SJSA1 (cell line): ENCODE measurements at regions not wholly inside any gene's neighbourhood (a gene's known extent, or its start where the extent isn't known, plus 50 kb on each side); places are given as distances from the start of the nearest gene placed in this dataset.
A peak's percentile ranks its signal among the peaks of the same experiment; 100 is the strongest.
"Not testable (repeated sequence)": the region's sequence is repeated elsewhere in the genome, so short reads cannot be mapped to it uniquely, and the experiment has no call there.

Experiments used
- DNase-seq, 2 experiments: peaks; one replicate each; pipeline ENCODE4 v3.0.0-alpha.2; 2015 to 2020; ENCODE audit warnings: low spot score in 2 of 2, low read depth in 1 of 2
- H3K27ac ChIP-seq: fragments of 250-450 bp; sonication (Bioruptor Pico); 2 replicates; pipeline ENCODE4 v1.5.1; 2020; ENCODE audit warnings: mild to moderate bottlenecking, moderate library complexity
- H3K27me3 ChIP-seq: fragments of 250-450 bp; sonication (Bioruptor Pico); replicated peaks from 2 replicates; pipeline ENCODE4 v1.5.1; 2020; ENCODE audit warnings: mild to moderate bottlenecking, moderate library complexity
- H3K36me3 ChIP-seq: fragments of 250-450 bp; sonication (Bioruptor Pico); 2 replicates; pipeline ENCODE4 v1.5.1; 2020; ENCODE audit warnings: mild to moderate bottlenecking
- H3K4me1 ChIP-seq: fragments of 250-450 bp; sonication (Bioruptor Pico); replicated peaks from 2 replicates; pipeline ENCODE4 v1.6.1; 2021; ENCODE audit warnings: mild to moderate bottlenecking
- H3K4me3 ChIP-seq: fragments of 250-450 bp; sonication (Bioruptor Pico); 2 replicates; pipeline ENCODE4 v1.5.1; 2020; ENCODE audit warnings: mild to moderate bottlenecking
- H3K9me3 ChIP-seq: fragments of 250-450 bp; sonication (Bioruptor Pico); replicated peaks from 2 replicates; pipeline ENCODE4 v1.5.1; 2020; ENCODE audit warnings: mild to moderate bottlenecking

DNA sequence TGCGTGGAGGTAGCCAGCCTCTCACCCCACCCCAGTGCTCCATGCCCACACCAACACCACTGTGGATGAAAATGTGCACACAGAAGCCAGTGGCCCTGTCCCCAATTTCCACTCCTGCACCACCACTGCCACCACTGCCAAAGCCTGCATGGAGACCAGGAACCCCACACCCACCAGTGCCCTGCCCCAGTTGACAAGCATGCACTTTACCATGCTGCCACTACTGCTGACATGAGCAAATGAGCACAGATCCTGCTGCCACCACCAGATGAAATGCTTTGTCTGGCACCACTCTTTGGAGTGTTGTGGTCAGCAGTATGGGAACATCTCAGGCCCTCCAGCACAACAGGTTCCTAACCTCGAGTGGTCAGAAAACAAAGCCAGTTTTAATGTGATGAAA is 104.1 kb downstream of the ATXN7L3B start:
- no peak for DNase-seq
- Histone ChIP-seq H3K27me3 (no peaks in the 10 kb centered on the region), H3K9me3 (no peaks in the 10 kb centered on the region)

DNA sequence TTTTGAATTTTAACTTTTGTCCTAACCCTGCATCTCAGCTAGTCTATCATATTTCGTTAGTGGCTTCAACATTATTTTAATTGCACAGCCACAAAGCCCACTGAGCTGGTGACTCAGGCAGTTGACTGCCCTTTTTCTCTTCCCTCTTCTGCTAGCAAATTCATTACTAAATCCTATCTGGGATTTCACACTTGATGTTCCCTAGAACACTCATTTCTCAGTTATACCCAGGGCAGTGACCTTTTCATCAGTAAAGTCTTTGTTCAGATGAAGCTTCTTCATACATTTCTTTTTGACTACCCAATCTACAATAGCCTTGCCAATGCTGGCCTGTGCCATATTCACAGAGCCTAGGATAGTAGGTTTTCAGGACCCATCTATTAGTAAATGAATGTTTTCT is 107.0 kb downstream of the ATXN7L3B start:
- no peaks in the 10 kb centered on the region for H3K36me3 ChIP-seq
- H3K4me1 ChIP-seq = no peaks in the 10 kb centered on the region
- no peak overlapping the region for H3K4me3 ChIP-seq
- no peak overlapping the region for H3K27ac ChIP-seq
- no peaks in the 10 kb centered on the region for H3K27me3 ChIP-seq
- H3K9me3 ChIP-seq = no peaks in the 10 kb centered on the region
- no peak for DNase-seq

More for the DNA sequence above, 104.1 kb downstream of the ATXN7L3B start:
- Histone ChIP-seq H3K27ac (no peak overlapping the region), H3K36me3 (no peaks in the 10 kb centered on the region), H3K4me3 (no peak overlapping the region), H3K4me1 (no peaks in the 10 kb centered on the region)

DNA sequence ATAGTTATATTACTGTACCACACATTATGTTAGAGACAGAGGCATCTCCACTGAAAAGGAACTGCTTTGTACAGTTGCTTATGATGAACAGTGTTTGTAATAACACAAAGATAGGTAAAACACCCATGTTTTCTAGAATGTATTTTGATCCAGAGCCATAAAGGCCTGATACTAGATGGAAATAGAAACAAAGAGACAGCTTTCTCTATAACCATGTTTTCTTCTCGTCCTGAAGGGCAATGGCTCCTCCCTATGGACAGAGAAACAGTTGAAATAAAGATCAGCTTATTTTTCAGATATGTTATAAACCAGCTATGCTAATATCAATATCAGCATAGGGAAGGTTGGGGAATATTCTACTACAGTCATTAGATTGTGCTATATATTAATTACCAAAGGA is 109.2 kb downstream of the ATXN7L3B start:
- Histone ChIP-seq H3K36me3 (no peaks in the 10 kb centered on the region), H3K4me3 (no peak overlapping the region), H3K9me3 (no peaks in the 10 kb centered on the region), H3K4me1 (no peaks in the 10 kb centered on the region), H3K27me3 (no peaks in the 10 kb centered on the region), H3K27ac (no peak overlapping the region)
- DNase-seq = no peak

DNA sequence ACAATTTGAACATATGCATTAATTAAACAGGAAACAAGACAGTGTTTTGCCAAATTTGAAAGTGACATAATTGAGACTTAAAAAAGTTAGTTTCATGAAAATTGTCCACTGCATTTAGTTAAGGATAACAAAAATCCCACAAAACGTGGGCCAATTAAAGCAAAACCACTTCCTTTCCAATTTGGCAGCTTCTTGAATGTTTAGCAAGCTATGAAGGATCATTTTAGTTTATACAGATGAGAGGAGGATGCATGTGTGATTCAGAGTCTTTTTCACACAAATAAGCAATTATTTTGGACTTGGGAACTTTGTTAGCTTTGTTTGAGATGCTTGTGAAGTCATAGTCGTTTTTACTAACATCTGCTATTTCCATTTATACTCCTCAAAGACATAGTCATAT is 109.6 kb downstream of the ATXN7L3B start:
- Histone ChIP-seq H3K36me3 (no peaks in the 10 kb centered on the region), H3K4me3 (no peak overlapping the region), H3K9me3 (no peaks in the 10 kb centered on the region), H3K27ac (no peak overlapping the region), H3K4me1 (no peaks in the 10 kb centered on the region), H3K27me3 (no peaks in the 10 kb centered on the region)
- no peak for DNase-seq

DNA sequence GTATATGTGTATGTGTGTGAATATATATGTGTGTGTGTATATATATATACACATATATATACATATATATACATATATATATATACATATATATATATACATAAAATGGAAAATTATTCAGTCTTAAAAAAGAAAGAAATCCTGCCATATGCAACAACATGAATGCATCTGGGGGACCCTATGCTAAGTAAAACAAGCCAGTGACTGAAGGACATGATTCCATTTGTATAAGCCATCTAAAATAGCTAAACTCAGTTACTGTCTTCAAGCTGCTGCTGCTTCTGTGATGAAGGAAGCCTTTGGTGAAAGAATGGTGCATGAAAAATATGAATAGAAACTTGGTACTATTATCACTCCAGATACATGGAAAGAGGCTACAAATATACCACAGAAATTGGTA is 118.6 kb downstream of the ATXN7L3B start:
- H3K27me3 ChIP-seq = no peaks in the 10 kb centered on the region
- H3K9me3 ChIP-seq = no peaks in the 10 kb centered on the region
- H3K4me1 ChIP-seq = no peaks in the 10 kb centered on the region
- no peak overlapping the region for H3K4me3 ChIP-seq
- no peak overlapping the region for H3K27ac ChIP-seq
- no peaks in the 10 kb centered on the region for H3K36me3 ChIP-seq
- DNase-seq = no peak

DNA sequence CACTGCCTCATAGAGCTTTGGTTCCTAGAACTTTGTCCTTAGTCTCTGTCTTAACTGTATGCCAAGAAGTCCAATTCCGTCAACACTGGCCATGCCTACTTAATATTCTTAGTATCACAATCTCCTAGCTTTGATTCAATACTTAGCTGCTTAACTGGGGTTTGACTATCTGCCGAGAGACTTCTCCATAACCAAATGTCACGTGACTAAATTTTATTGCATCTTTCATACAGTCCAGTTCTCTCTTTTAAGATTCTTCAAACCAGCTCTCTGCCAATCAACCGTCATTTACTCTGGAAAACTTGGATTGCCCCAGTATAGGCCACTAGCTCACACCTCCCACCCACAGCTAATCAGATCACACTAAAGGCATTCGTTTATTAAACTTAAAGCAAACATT is 122.8 kb downstream of the ATXN7L3B start:
- Histone ChIP-seq H3K36me3 (no peaks in the 10 kb centered on the region), H3K9me3 (no peaks in the 10 kb centered on the region), H3K27me3 (no peaks in the 10 kb centered on the region), H3K4me1 (no peaks in the 10 kb centered on the region), H3K27ac (no peak overlapping the region), H3K4me3 (no peak overlapping the region)
- DNase-seq = no peak

DNA sequence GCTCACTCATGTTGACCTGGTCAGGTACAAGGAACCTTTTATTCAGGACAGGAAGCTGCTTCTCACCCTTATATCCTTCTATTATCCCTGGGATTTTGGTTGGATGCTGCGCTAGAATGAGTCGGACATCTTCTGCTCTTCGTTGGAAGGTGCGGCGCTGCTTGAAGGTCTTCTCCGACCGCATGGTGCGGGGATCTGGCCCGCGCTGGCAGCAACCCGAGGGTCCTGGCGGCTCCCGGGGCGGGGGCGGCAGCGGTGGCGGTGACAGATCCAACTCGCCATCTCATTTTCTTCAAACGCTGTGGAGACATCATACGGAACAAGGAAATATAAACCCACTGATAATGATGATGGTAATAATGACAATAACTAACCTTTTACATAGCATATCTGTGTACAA is 126.3 kb downstream of the ATXN7L3B start:
- H3K36me3 ChIP-seq = no peaks in the 10 kb centered on the region
- no peak overlapping the region for H3K4me3 ChIP-seq
- no peaks in the 10 kb centered on the region for H3K9me3 ChIP-seq
- DNase-seq = no peak
- no peaks in the 10 kb centered on the region for H3K27me3 ChIP-seq
- no peak overlapping the region for H3K27ac ChIP-seq
- H3K4me1 ChIP-seq = no peaks in the 10 kb centered on the region

DNA sequence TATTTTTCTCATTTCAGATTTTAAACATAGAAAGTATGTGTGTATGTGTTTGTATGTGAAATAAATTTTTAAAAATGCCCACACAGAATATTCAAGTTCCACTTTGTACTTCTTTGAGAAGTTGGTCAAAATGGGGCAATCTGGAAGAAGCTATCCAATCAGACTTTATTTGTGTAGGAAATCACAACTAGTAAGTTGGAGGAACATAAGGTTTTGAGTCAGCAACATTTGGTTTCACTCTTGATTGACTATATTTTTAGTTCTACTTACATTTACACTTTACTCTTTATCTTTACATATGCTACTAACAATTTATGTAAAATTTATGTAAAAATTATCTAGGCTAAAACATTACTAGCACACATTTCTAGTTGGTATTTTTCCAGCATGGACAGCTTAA is 128.1 kb downstream of the ATXN7L3B start:
- no peak overlapping the region for H3K4me3 ChIP-seq
- DNase-seq = no peak
- H3K27ac ChIP-seq = no peak overlapping the region
- H3K36me3 ChIP-seq = no peaks in the 10 kb centered on the region
- no peaks in the 10 kb centered on the region for H3K9me3 ChIP-seq
- no peaks in the 10 kb centered on the region for H3K4me1 ChIP-seq
- H3K27me3 ChIP-seq = no peaks in the 10 kb centered on the region

DNA sequence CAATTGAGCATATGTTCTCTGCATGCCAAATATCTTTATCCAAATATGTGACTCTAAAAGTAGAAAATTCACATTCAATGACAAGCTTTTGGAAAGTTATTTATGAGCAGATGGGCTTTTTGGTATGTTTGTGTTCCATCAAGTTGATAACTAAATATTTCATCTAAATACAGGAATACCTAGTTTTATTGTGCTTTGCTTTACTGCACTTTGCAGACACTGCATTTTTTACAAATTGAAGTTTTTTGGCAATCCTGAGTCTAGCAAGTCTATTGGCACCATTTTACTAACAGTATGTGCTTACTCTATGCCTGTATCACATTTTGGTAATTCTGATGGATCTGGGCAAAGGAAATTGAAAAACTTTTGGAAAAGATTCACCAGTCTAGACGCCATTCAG is 133.8 kb downstream of the ATXN7L3B start:
- no peak overlapping the region for H3K4me3 ChIP-seq
- H3K9me3 ChIP-seq = no peaks in the 10 kb centered on the region
- H3K27ac ChIP-seq = no peak overlapping the region
- H3K4me1 ChIP-seq = no peaks in the 10 kb centered on the region
- H3K36me3 ChIP-seq = no peaks in the 10 kb centered on the region
- no peaks in the 10 kb centered on the region for H3K27me3 ChIP-seq
- DNase-seq = no peak

DNA sequence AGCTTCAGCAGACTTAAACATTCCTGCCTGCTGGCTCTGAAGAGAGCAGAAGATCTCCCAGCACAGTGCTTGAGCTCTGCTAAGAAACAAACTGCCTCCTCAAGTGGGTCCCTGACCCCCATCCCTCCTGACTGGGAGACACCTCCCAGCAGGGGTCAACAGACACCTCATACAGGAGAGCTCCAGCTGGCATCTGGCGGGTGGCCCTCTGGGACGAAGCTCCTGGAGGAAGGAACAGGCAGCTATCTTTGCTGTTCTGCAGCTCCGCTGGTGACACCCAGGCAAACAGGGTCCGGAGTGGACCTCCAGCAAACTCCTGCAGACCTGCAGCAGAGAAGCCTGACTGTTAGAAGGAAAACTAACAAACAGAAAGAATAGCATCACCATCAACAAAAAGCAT is 139.3 kb downstream of the ATXN7L3B start:
- not testable (repeated sequence) for H3K4me1 ChIP-seq, H3K4me3 ChIP-seq, H3K9me3 ChIP-seq, DNase-seq, H3K27me3 ChIP-seq, H3K36me3 ChIP-seq, H3K27ac ChIP-seq

DNA sequence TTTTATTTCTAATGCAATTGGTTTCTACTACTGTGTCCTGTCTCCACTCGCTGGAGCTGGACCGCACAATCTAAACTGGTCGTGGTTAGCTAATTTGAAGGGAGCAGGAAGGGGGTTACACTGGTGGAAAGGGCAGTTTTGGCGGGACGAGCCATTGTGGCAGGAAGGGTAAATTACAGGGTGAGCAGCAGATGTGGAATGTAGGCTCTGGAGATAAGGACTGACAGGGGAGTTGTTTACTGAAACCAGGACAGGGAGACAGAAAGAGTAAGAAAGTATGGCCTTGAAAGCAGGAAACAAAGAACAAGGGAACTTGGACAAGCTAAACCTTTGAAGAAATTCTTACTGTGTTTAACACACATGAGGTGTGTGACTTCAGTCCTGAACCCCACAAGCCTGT is 147.8 kb downstream of the ATXN7L3B start:
- H3K4me1 ChIP-seq = no peaks in the 10 kb centered on the region
- no peaks in the 10 kb centered on the region for H3K27me3 ChIP-seq
- H3K4me3 ChIP-seq = no peak overlapping the region
- H3K9me3 ChIP-seq = no peaks in the 10 kb centered on the region
- no peak for DNase-seq
- H3K27ac ChIP-seq = no peak overlapping the region
- H3K36me3 ChIP-seq = no peaks in the 10 kb centered on the region

DNA sequence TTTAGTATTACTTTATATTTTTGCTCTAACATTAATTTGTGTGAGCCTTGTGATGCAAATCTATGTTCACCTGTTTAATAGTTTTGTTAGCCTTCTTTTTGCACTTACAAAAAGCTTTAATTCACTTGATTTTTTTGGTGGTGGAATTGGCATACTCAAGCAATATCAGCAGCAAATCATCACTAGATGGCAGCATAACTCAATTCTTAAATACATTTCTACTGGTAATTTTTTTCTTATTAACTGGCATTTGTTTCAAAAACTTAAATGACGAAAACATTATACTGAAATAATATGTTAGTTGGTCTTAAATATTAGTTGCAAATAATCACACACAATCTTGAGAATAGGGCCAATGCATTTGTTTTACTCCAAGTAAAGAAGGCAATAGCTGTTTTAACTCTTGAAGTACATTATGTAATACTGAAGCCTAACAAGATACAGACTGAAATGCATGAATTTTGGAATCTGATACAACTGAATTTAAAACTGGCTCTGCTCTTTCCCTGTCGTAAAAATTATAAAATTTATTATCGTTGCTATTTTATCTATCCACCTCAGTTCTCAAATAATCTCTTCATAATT is 151.5 kb downstream of the ATXN7L3B start:
- no peak overlapping the region for H3K4me3 ChIP-seq
- H3K27me3 ChIP-seq = no peaks in the 10 kb centered on the region
- H3K36me3 ChIP-seq = no peaks in the 10 kb centered on the region
- no peak overlapping the region for H3K27ac ChIP-seq
- H3K4me1 ChIP-seq = no peaks in the 10 kb centered on the region
- H3K9me3 ChIP-seq = no peaks in the 10 kb centered on the region
- peak in 1 of 2 experiments; percentile 11 for DNase-seq

DNA sequence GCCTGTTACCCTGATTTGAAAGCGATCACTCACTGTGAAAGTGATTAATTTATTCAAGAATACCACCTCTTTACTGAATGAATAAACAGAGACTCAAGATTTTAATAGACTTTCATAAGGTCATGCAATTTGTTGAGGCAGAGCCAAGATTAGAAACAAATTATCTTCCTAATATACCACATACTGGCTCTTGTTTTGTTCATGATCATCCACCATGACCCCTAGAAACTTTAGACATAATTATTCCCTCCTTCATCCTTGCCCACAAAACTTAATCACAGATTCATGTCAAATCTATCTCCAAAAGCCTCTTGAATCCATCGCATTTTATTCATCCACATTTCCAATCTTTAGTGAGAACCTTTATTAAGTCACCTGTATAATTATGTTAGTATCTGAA is 152.3 kb downstream of the ATXN7L3B start:
- Histone ChIP-seq H3K27me3 (no peaks in the 10 kb centered on the region), H3K4me3 (no peak overlapping the region), H3K27ac (no peak overlapping the region), H3K4me1 (no peaks in the 10 kb centered on the region), H3K36me3 (no peaks in the 10 kb centered on the region), H3K9me3 (no peaks in the 10 kb centered on the region)
- no peak for DNase-seq

DNA sequence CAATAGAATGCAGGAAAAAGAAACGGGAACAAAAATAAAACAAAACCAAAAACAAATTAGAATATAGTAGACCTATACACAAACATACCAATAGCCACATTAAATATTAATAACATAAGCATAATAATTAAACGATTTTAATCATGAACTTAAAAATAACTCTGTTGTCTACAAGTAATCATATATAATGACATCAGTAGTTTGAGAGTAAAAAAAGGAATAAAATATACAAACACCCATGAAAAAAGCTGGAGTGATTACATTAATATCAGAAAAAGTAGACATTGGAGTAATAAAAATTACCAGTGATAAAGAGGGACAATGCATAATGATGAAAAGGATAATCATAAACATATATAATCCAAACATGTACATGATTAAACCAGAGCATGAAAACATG is 181.8 kb downstream of the ATXN7L3B start:
- Histone ChIP-seq H3K27ac (no peak overlapping the region), H3K4me1 (no peaks in the 10 kb centered on the region), H3K27me3 (no peaks in the 10 kb centered on the region), H3K9me3 (no peaks in the 10 kb centered on the region), H3K36me3 (no peaks in the 10 kb centered on the region), H3K4me3 (no peak overlapping the region)
- no peak for DNase-seq

DNA sequence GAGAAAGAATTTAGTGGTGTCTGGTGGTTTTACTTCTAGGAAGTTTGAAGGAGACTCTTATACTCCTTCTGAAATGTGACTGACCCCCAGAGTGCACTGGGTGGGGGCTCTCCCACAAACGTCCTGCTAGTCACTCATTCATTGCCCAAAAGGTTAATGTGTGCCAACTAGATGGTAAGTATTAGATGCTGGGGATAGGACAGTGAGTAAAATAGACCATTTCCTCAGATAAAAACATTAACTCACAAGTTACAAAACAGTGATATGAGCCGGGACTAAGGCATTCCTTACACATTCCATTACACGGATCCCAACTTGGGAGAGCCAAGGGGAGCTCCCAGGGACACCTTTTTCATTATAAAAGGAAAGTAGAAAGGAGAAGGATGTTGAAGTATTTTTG is 185.1 kb downstream of the ATXN7L3B start:
- DNase-seq = no peak
- Histone ChIP-seq H3K9me3 (no peaks in the 10 kb centered on the region), H3K36me3 (no peaks in the 10 kb centered on the region), H3K4me1 (no peaks in the 10 kb centered on the region), H3K27ac (no peak overlapping the region), H3K4me3 (no peak overlapping the region), H3K27me3 (no peaks in the 10 kb centered on the region)
